ENCODE measurements at regions not wholly inside any gene's neighbourhood (a gene's known extent, or its start where the extent isn't known, plus 50 kb on each side); places are given as distances from the start of the nearest gene placed in this dataset.

DNA sequence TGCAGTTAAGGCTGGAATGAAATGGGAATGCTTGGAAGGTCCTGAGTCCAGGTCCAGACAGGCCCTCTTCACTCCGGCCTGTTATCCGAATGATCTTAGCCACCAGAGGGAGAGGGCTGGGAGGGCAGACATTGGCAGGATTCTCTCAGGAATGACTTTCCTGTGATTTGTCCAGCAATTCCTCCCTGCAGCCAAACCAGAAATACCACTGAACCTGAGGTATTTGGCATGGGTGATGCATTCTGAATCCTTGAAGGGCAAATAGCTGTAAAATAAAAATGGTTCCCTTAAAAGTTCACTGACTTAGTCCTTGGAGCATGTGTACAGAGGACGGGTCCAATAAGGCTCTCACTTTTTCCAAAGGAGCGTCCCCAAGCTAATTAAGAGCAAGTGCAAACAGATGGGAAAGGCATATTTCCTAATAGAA is 77.5 kb upstream of the HABP2 start:
- H3K4me3 ChIP-seq (replicated peaks in 1 of 2; ENCODE audit: low read depth in 2 of 2, low read length in 2 of 2) = no peak overlapping the region
- DNase-seq (ENCODE audit: low read depth in 2 of 2) = peak in 1 of 2 donors; percentile 10
- TF ChIP-seq, protein P1, sequence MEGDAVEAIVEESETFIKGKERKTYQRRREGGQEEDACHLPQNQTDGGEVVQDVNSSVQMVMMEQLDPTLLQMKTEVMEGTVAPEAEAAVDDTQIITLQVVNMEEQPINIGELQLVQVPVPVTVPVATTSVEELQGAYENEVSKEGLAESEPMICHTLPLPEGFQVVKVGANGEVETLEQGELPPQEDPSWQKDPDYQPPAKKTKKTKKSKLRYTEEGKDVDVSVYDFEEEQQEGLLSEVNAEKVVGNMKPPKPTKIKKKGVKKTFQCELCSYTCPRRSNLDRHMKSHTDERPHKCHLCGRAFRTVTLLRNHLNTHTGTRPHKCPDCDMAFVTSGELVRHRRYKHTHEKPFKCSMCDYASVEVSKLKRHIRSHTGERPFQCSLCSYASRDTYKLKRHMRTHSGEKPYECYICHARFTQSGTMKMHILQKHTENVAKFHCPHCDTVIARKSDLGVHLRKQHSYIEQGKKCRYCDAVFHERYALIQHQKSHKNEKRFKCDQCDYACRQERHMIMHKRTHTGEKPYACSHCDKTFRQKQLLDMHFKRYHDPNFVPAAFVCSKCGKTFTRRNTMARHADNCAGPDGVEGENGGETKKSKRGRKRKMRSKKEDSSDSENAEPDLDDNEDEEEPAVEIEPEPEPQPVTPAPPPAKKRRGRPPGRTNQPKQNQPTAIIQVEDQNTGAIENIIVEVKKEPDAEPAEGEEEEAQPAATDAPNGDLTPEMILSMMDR (IDR thresholded peaks at IDR 0.05; ENCODE audit: low read depth, low read length) = no peak

DNA sequence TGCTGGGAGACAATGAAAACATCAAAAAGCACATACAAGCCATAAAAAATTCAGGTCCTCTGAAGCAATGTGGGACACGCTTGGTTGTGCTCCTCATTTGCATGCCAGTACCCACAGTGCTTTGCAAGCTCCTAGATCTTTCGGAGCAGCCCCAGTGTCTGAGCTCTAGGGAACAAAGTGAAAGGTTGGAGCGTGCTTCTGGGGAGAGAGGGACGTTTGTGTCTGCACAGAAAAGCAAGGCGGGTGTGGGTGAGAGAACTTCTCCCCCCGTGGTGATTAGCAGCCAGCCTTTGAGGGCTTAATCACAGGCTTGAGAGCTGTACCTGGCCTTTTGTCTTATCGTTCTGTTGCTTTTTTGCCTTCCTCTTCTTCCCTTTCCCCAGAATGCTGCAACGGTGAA is 76.7 kb upstream of the HABP2 start:
- TF ChIP-seq, protein P1 (IDR thresholded peaks at IDR 0.05; ENCODE audit: low read depth, low read length) = no peak
- DNase-seq (ENCODE audit: low read depth in 2 of 2) = no peak
- no peak overlapping the region for H3K4me3 ChIP-seq (replicated peaks in 1 of 2; ENCODE audit: low read depth in 2 of 2, low read length in 2 of 2)

DNA sequence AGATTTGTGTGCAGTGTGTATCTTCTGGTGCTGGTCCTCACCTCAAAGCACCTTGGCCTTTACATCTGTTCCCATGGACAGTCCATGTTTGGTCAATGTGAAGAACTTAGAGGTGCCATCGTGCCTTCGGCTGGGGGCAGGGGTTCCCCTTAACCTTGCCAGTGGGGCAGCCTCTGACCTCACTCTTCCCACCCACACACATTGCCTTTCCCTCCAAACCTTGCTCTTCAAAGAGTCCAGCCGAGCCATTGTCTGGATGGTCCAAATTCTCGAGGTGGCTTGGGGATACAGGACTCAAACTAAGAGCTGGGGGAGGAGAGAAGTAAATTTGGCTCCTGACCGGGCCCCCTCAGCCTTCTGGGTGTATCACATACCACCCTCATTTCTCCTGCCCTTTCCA is 76.2 kb upstream of the HABP2 start:
- no peak overlapping the region for H3K4me3 ChIP-seq (replicated peaks in 1 of 2; ENCODE audit: low read depth in 2 of 2, low read length in 2 of 2)
- TF ChIP-seq, protein P1 (IDR thresholded peaks at IDR 0.05; ENCODE audit: low read depth, low read length) = no peak
- DNase-seq (ENCODE audit: low read depth in 2 of 2) = no peak

DNA sequence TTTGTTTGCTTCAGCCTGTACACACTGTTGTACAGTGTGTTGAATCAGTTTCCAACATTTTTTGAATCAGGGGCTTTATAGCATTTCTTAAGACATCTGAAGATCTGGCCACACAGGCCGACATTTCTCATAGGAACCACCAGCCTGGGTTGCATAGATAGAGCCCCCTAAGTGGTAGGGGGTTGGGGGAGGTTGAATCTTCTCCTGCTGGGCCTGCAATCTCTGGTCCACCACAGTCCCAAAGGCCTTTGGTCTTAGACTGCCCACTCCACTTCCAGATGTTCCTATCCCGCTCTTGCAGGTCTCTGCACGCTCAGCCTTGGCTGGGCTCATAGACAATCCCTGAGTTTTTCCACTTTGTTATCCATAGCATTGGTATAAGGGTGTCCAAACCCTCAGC is 75.4 kb upstream of the HABP2 start:
- TF ChIP-seq, protein P1 (IDR thresholded peaks at IDR 0.05; ENCODE audit: low read depth, low read length) = no peak
- no peak overlapping the region for H3K4me3 ChIP-seq (replicated peaks in 1 of 2; ENCODE audit: low read depth in 2 of 2, low read length in 2 of 2)
- DNase-seq (ENCODE audit: low read depth in 2 of 2) = no peak

DNA sequence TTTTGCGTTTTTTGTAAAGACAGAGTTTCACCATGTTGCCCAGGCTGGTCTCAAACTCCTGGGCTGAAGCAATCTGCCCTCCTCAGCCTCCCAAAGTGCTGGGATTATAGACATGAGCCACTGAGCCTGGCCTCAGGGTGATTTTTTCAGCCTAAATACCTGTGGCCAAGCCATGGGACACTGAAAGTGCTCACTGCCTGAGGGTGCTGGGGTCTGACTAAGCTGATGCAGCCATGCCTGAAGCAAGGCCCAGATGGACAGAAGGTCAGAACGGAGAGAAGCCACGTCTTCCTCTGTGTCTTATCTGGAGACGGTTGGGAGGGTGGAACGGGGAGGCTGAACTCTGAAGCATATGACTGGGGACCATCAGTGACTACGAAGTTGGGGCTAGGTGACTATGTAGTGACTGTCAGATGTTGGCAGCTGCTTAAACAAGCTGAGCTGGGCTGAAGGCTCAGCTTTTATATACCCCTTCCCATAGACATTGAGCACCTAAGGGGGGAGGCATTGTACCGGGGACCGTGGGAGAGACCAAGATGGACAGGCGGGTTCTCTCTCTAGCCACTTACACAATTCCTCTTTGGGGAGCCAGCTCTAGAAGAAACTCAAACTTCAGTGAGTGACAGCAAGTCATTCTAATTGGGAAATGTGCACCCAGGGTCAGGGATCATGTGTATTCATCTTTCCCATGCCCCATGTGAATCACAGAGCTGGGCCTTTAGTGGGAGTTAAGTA is 73.3 kb upstream of the HABP2 start:
- TF ChIP-seq, protein P1 (IDR thresholded peaks at IDR 0.05; ENCODE audit: low read depth, low read length) = no peak
- no peak overlapping the region for H3K4me3 ChIP-seq (replicated peaks in 1 of 2; ENCODE audit: low read depth in 2 of 2, low read length in 2 of 2)
- DNase-seq (ENCODE audit: low read depth in 2 of 2) = no peak

DNA sequence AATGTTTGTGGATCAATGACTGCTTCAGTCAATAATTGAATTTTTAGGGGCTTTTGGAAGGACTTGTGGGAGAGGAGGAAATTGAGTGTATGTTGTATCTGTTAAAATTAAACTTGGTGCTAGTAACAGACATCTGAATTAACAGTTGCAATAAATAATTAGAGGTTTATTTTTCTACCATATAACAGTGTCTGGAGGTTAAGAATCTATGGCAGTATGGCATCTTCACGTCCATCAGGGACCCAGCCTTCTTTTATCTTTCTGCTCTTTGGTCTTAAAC is 72.8 kb upstream of the HABP2 start:
- no peak overlapping the region for H3K4me3 ChIP-seq (replicated peaks in 1 of 2; ENCODE audit: low read depth in 2 of 2, low read length in 2 of 2)
- TF ChIP-seq, protein P1 (IDR thresholded peaks at IDR 0.05; ENCODE audit: low read depth, low read length) = no peak
- no peak for DNase-seq (ENCODE audit: low read depth in 2 of 2)

Data from cardiac fibroblast (primary cell).